Endothelial cell of umbilical vein (primary cell): ENCODE measurements at regions not wholly inside any gene's neighbourhood (a gene's known extent, or its start where the extent isn't known, plus 50 kb on each side); places are given as distances from the start of the nearest gene placed in this dataset.

Source experiments
- BruUV-seq: library from RNA; stranded (reverse); fragments of 400-500 nt; replicated peaks from 2 replicates; lab custom pipeline; 2021; lab: Mats Ljungman, UMichigan
- CTCF ChIA-PET: fragments of 300-600, 350-600 bp; sonication (Branson Sonifier 250); formaldehyde crosslinking; loops from one replicate; lab custom pipeline; 2021; ENCODE audit warnings: antibody characterized with exemption, inconsistent platforms; lab: Charles Lee
- POLR2A ChIA-PET: fragments of 300-600, 350-600 bp; sonication (Branson Sonifier 250); formaldehyde crosslinking; loops from one replicate; lab custom pipeline; 2021; ENCODE audit warnings: antibody characterized with exemption, inconsistent platforms; lab: Charles Lee
- DNase-seq: peaks from one replicate; pipeline ENCODE4 v3.0.0-alpha.2; 2011; ENCODE audit warnings: low read depth, low spot score
- FAIRE-seq: peaks from 2 replicates; lab custom pipeline; 2011; peaks lifted over from hg19 to GRCh38; lab: Jason Lieb, UNC
- H2AFZ ChIP-seq: 2 replicates; pipeline ENCODE4 v1.6.0; 2012; ENCODE audit warnings: low read depth, low read length, control low read depth, inconsistent platforms
- H3K27ac ChIP-seq: 2 replicates; pipeline ENCODE4 v1.5.1; 2011; ENCODE audit warnings: low read depth, mild to moderate bottlenecking, control low read depth, low read length, moderate library complexity; ENCODE audit not compliant: insufficient read depth
- H3K27me3 ChIP-seq, 2 experiments: 2 replicates each; pipeline versions ENCODE4 v1.6.0 to v1.6.1; 2011; ENCODE audit warnings: low read length in 2 of 2, mixed read lengths in 1 of 2; ENCODE audit not compliant: control insufficient read depth in 2 of 2, insufficient read depth in 2 of 2
- H3K36me3 ChIP-seq, 2 experiments: 2 replicates in 1 of 2; 3 replicates in 1 of 2; pipeline ENCODE4 v1.5.1; 2011; ENCODE audit warnings: low read length in 2 of 2, mild to moderate bottlenecking in 1 of 2, moderate library complexity in 1 of 2; ENCODE audit not compliant: control insufficient read depth in 2 of 2, insufficient read depth in 2 of 2; ENCODE audit errors: extremely low read depth in 1 of 2
- H3K4me1 ChIP-seq: 3 replicates; pipeline ENCODE4 v1.5.1; 2011; ENCODE audit warnings: mild to moderate bottlenecking, low read length; ENCODE audit not compliant: control insufficient read depth, insufficient read depth; ENCODE audit errors: extremely low read depth
- H3K4me2 ChIP-seq: 2 replicates; pipeline ENCODE4 v1.6.1; 2011; ENCODE audit warnings: low read length, control low read depth, mixed read lengths; ENCODE audit not compliant: insufficient read depth
- H3K4me3 ChIP-seq, 3 experiments: fragments of 200-600 bp in 1 of 3; sonication (generic), shearing (Covaris generic) in 1 of 3; replicated peaks in 1 of 3; 2 replicates each; pipeline ENCODE4 v1.5.1; 2011 to 2016; ENCODE audit warnings: control low read depth in 3 of 3, low read length in 3 of 3, mild to moderate bottlenecking in 2 of 3, inconsistent platforms in 1 of 3, low read depth in 1 of 3, moderate library complexity in 1 of 3; ENCODE audit not compliant: insufficient read depth in 1 of 3
- H3K79me2 ChIP-seq: 2 replicates; pipeline ENCODE4 v1.6.0; 2012; ENCODE audit warnings: low read length, inconsistent platforms; ENCODE audit not compliant: control insufficient read depth, insufficient read depth
- H3K9ac ChIP-seq: replicated peaks from 2 replicates; pipeline ENCODE3; 2011; ENCODE audit warnings: low read length, control low read depth; ENCODE audit not compliant: insufficient read depth; ENCODE audit errors: extremely low read depth
- H3K9me1 ChIP-seq: replicated peaks from 3 replicates; pipeline ENCODE4 v1.6.0; 2011; ENCODE audit warnings: mild to moderate bottlenecking, low read length; ENCODE audit not compliant: control insufficient read depth, insufficient read depth; ENCODE audit errors: extremely low read depth
- H3K9me3 ChIP-seq: replicated peaks from 2 replicates; pipeline ENCODE4 v1.5.1; 2012; ENCODE audit warnings: low read length, inconsistent platforms; ENCODE audit not compliant: control insufficient read depth, insufficient read depth
- H4K20me1 ChIP-seq: replicated peaks from 2 replicates; pipeline ENCODE3; 2011; ENCODE audit warnings: mild to moderate bottlenecking, low read length; ENCODE audit not compliant: control insufficient read depth, insufficient read depth; ENCODE audit errors: extremely low read depth
- EZH2 ChIP-seq: IDR thresholded peaks from 2 replicates; pipeline ENCODE4 v1.6.1; 2012; ENCODE audit warnings: borderline replicate concordance, low read depth, mild to moderate bottlenecking, moderate library complexity, low read length, inconsistent platforms; ENCODE audit not compliant: severe bottlenecking
- FOS ChIP-seq: IDR thresholded peaks from 2 replicates; pipeline ENCODE4 v1.6.1; 2011; ENCODE audit warnings: mild to moderate bottlenecking, low read length, moderate library complexity, borderline replicate concordance; ENCODE audit not compliant: insufficient read depth
- GATA2 ChIP-seq: IDR thresholded peaks from 2 replicates; pipeline ENCODE4 v1.7.0; 2011; ENCODE audit warnings: low read depth, mild to moderate bottlenecking, moderate library complexity, mixed read lengths, low read length; ENCODE audit not compliant: insufficient read length, insufficient read depth
- JUN ChIP-seq: IDR thresholded peaks from 2 replicates; pipeline ENCODE4 v1.6.1; 2011; ENCODE audit warnings: borderline replicate concordance, low read depth; ENCODE audit not compliant: insufficient read length, insufficient read depth
- MYC ChIP-seq: IDR thresholded peaks from one replicate; pipeline ENCODE4 v1.6.1; 2011; ENCODE audit warnings: mild to moderate bottlenecking, low read depth, low read length
- POLR2A ChIP-seq: IDR thresholded peaks from 2 replicates; pipeline ENCODE4 v1.6.1; 2012; ENCODE audit warnings: low read depth, mild to moderate bottlenecking, control low read depth, low read length
- POLR2AphosphoS5 ChIP-seq: IDR thresholded peaks from 2 replicates; pipeline ENCODE4 v1.6.1; 2012; ENCODE audit warnings: low read depth, mild to moderate bottlenecking, control low read depth, low read length, moderate library complexity; ENCODE audit not compliant: insufficient read depth
- dilution Hi-C: fragments of 300-500 bp; cut with MboI; formaldehyde crosslinking; loops from one replicate; pipeline ENCODE4 v1.15.0; 2019; ENCODE audit warnings: low sequenced_read_pairs; ENCODE audit not compliant: extremely low pct_ligation_motif_present
- intact Hi-C: fragments of 100-400 bp; cut with micrococcal nuclease; formaldehyde crosslinking; loops from one replicate; pipeline ENCODE4 v1.10.0; 2022
- TF ChIP-seq, protein P1 (sequence below), 2 donors: IDR thresholded peaks; 1 replicate in 1 of 2; 2 replicates in 1 of 2; pipeline ENCODE4 v1.5.1; 2011; ENCODE audit warnings: low read length in 2 of 2, mild to moderate bottlenecking in 2 of 2, moderate library complexity in 2 of 2, control low read depth in 1 of 2, inconsistent platforms in 1 of 2, low read depth in 1 of 2; ENCODE audit not compliant: insufficient read depth in 1 of 2; ENCODE audit errors: extremely low read depth in 1 of 2
- TF ChIP-seq, protein P2 (sequence below): IDR thresholded peaks from 2 replicates; pipeline ENCODE4 v1.6.1; 2011; ENCODE audit not compliant: insufficient read depth, insufficient read length

DNA sequence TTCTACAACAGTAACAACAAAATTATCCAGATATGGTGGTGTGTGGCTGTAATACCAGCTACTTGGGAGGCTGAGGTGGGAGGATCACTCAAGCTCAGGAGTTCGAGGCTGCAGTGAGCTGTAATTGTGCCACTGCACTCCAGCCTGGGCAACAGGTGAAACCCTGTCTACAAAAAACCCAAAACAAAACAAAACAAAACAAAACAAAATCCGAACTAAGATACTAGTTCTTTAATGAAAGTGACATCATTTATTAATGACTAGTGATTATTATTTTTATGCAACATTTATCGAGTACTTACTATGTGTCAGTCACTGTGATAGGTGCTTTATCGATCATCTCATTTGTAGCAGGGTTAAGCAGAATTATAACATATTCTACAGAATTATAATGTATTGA, 196.9 kb upstream of the GDNF start:
- BruUV-seq: no TSS peak
- Histone ChIP-seq H4K20me1 (no peaks in the 10 kb centered on the region), H3K36me3 (no peaks in the 10 kb centered on the region), H3K4me1 (no peaks in the 10 kb centered on the region), H3K9me3 (no peaks in the 10 kb centered on the region), H3K79me2 (no peaks in the 10 kb centered on the region), H3K9ac (no peak overlapping the region), H2AFZ (no peak overlapping the region), H3K9me1 (no peaks in the 10 kb centered on the region), H3K27me3 (no peaks in the 10 kb centered on the region), H3K4me3 (no peak overlapping the region), H3K27ac (no peak overlapping the region), H3K4me2 (no peak overlapping the region)
- CTCF ChIA-PET: no interaction called here
- DNase-seq: no peak
- intact Hi-C loops (no loop called here), dilution Hi-C loops (no loop called here)
- TF ChIP-seq POLR2AphosphoS5 (no peak), EZH2 (no peak), MYC (no peak), GATA2 (no peak), POLR2A (no peak), FOS (no peak)
- POLR2A ChIA-PET: no interaction called here
- FAIRE-seq: no peak

DNA sequence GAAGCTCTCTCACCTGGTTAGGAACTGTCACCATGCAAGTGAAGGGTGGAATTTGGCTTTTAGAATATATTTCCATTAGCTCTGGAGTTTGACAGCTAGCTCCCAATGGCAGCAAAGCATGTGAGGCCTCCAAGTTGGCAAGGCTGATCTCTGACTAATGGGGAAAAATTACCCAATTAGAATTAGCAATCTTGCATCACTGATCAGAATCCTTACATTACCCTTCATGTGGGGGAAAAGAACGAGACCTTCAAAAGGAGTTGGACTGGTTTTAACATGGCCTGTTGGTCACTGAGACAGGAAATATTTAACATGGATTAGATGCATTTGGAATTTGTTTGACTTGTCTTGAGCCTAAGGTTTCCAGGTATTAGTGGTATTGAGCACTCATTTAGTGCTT, 192.3 kb upstream of the GDNF start:
- TF ChIP-seq MYC (no peak), EZH2 (no peak), FOS (no peak), POLR2AphosphoS5 (no peak), JUN (no peak), GATA2 (no peak), POLR2A (no peak)
- TF ChIP-seq, protein P1, sequence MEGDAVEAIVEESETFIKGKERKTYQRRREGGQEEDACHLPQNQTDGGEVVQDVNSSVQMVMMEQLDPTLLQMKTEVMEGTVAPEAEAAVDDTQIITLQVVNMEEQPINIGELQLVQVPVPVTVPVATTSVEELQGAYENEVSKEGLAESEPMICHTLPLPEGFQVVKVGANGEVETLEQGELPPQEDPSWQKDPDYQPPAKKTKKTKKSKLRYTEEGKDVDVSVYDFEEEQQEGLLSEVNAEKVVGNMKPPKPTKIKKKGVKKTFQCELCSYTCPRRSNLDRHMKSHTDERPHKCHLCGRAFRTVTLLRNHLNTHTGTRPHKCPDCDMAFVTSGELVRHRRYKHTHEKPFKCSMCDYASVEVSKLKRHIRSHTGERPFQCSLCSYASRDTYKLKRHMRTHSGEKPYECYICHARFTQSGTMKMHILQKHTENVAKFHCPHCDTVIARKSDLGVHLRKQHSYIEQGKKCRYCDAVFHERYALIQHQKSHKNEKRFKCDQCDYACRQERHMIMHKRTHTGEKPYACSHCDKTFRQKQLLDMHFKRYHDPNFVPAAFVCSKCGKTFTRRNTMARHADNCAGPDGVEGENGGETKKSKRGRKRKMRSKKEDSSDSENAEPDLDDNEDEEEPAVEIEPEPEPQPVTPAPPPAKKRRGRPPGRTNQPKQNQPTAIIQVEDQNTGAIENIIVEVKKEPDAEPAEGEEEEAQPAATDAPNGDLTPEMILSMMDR (IDR thresholded peaks at IDR 0.05; ENCODE audit: extremely low read depth in 1 of 2, insufficient read depth in 1 of 2, low read depth in 1 of 2, low read length in 2 of 2): no peak
- TF ChIP-seq, protein P2, sequence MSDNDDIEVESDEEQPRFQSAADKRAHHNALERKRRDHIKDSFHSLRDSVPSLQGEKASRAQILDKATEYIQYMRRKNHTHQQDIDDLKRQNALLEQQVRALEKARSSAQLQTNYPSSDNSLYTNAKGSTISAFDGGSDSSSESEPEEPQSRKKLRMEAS: no peak
- BruUV-seq: no TSS peak
- POLR2A ChIA-PET: no interaction called here
- Histone ChIP-seq H3K36me3 (no peaks in the 10 kb centered on the region), H3K9ac (no peak overlapping the region), H3K9me1 (no peaks in the 10 kb centered on the region), H2AFZ (no peak overlapping the region), H3K79me2 (no peaks in the 10 kb centered on the region), H3K4me3 (no peak overlapping the region), H3K9me3 (no peaks in the 10 kb centered on the region), H3K27ac (no peak overlapping the region), H3K27me3 (peaks cover 0 to 3% of the 10 kb centered on the region in 2 experiments), H4K20me1 (no peaks in the 10 kb centered on the region), H3K4me2 (no peak overlapping the region), H3K4me1 (no peaks in the 10 kb centered on the region)
- no peak for DNase-seq
- intact Hi-C loops: loop anchor here (5.0 kb wide), 1 partner anchor 620 kb away; no protein-coding TSS in a partner anchor
- CTCF ChIA-PET: no interaction called here
- no peak for FAIRE-seq
- dilution Hi-C loops: no loop called here
